ENCODE measurements at regions not wholly inside any gene's neighbourhood (a gene's known extent, or its start where the extent isn't known, plus 50 kb on each side); places are given as distances from the start of the nearest gene placed in this dataset.
"Not testable (repeated sequence)": the region's sequence is repeated elsewhere in the genome, so short reads cannot be mapped to it uniquely, and the experiment has no call there.

DNA sequence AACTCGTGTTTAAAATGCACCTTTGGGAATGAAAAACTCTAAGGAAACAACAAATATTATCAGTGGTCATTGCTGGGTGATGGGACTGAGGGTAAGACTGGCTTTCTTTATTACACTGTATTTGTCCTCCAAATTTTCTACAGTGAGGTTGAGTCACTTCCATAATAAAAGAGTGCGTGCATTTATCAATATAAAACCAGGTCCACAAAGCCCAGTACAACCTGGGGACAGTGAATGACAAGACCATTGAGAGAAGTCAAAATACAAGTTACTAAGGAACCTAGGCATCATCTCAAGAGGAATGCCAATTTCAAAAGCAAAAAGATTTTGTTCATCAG, 76.4 kb downstream of the MAGED4 start:
- peak overlapping the region in 2 of 4 donors; percentile 89 to 94 for H3K27ac ChIP-seq
- WGBS, 2 donors = 4 to 5% methylated on average over 2 of the region's 2 CpGs
- DNase-seq (ENCODE audit: low spot score in 2 of 2) = no peak
- H3K36me3 ChIP-seq = no peaks in the 10 kb centered on the region
- peaks cover 0 to 6% (median 0%) of the 10 kb centered on the region in 4 donors for H3K4me1 ChIP-seq
- H3K9me3 ChIP-seq = no peaks in the 10 kb centered on the region
- TF ChIP-seq POLR2A (IDR thresholded peaks at IDR 0.05) (no peak), EP300 (IDR thresholded peaks at IDR 0.05) (no peak), CTCF (IDR thresholded peaks at IDR 0.05) (no peak)
- peaks cover 0 to 18% of the 10 kb centered on the region in 2 donors for H3K27me3 ChIP-seq
- H3K4me3 ChIP-seq = peak overlapping the region in 1 of 4 donors; percentile 59

GRCh38 chrX:52261463-52262194, 76.9 kb downstream of the MAGED4 start:
- WGBS, 2 donors = 0 to 1% methylated on average over 14 to 40 of the region's 41 CpGs

GRCh38 chrX:52262195-52262546, 77.5 kb downstream of the MAGED4 start:
- Histone ChIP-seq H3K27me3 (peaks cover 0 to 16% of the 10 kb centered on the region in 2 donors), H3K9me3 (no peaks in the 10 kb centered on the region), H3K4me1 (peaks cover 0 to 6% (median 0%) of the 10 kb centered on the region in 4 donors), H3K27ac (peak overlapping the region; percentile 85 to 94 (median 88)), H3K4me3 (peak overlapping the region; percentile 37 to 59 (median 50)), H3K36me3 (no peaks in the 10 kb centered on the region)
- no peak for TF ChIP-seq CTCF (IDR thresholded peaks at IDR 0.05)
- TF ChIP-seq EP300 (IDR thresholded peaks at IDR 0.05) = no peak
- no peak for TF ChIP-seq POLR2A (IDR thresholded peaks at IDR 0.05)
- WGBS, 2 donors = 9 to 15% methylated on average over 12 to 19 of the region's 19 CpGs
- peak in 1 of 2 donors; percentile 4 for DNase-seq (ENCODE audit: low spot score in 2 of 2)

More at GRCh38 chrX:52261463-52262194, 76.9 kb downstream of the MAGED4 start:
- Histone ChIP-seq H3K4me3 (peak overlapping the region; percentile 37 to 59 (median 50)), H3K36me3 (no peaks in the 10 kb centered on the region), H3K27me3 (peaks cover 0 to 16% of the 10 kb centered on the region in 2 donors), H3K4me1 (peaks cover 0 to 6% (median 0%) of the 10 kb centered on the region in 4 donors), H3K9me3 (no peaks in the 10 kb centered on the region), H3K27ac (peak overlapping the region; percentile 85 to 94 (median 88))
- TF ChIP-seq CTCF (IDR thresholded peaks at IDR 0.05) = peak; percentile 83 to 100 (median 100)
- TF ChIP-seq EP300 (IDR thresholded peaks at IDR 0.05) = peak; percentile 47 to 83
- peak; percentile 29 to 65 for TF ChIP-seq POLR2A (IDR thresholded peaks at IDR 0.05)
- DNase-seq (ENCODE audit: low spot score in 2 of 2) = peak; percentile 81 to 87

DNA sequence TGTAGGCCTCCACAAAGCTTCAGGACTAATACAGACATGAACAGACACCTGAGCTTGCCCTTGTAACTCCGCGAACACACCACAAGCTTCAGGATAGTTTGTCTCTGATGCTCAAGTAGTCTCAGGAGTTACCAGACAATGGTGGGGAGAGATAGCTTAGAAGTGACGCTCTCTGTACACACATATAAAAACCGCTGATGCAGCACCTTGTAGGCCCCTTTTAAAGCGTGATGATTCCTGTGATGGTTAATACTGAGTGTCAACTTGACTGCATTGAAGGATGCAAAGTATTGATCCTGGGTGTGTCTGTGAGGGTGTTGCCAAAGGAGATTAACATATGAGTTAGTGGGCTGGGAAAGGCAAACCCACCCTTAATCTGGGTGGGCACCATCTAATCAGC, 78.7 kb downstream of the MAGED4 start:
- DNase-seq (ENCODE audit: low spot score in 2 of 2) = no peak
- Histone ChIP-seq H3K9me3 (no peaks in the 10 kb centered on the region), H3K27ac (no peak overlapping the region), H3K4me1 (peaks cover 0 to 6% (median 0%) of the 10 kb centered on the region in 4 donors), H3K4me3 (no peak overlapping the region), H3K27me3 (peaks cover 0 to 9% of the 10 kb centered on the region in 2 donors), H3K36me3 (no peaks in the 10 kb centered on the region)
- WGBS, 2 donors = 88 to 93% methylated on average over 4 to 5 of the region's 5 CpGs
- TF ChIP-seq EP300 (IDR thresholded peaks at IDR 0.05) (no peak), CTCF (IDR thresholded peaks at IDR 0.05) (no peak), POLR2A (IDR thresholded peaks at IDR 0.05) (no peak)

- DNase-seq (ENCODE audit: low spot score in 2 of 2) = no peak
- Histone ChIP-seq H3K4me3 (no peak overlapping the region), H3K4me1 (peaks cover 0 to 6% (median 0%) of the 10 kb centered on the region in 4 donors), H3K9me3 (no peaks in the 10 kb centered on the region), H3K27me3 (peaks cover 0 to 18% of the 10 kb centered on the region in 2 donors), H3K36me3 (no peaks in the 10 kb centered on the region), H3K27ac (no peak overlapping the region)
- 60 to 82% methylated on average over 4 of the region's 4 CpGs for WGBS, 2 donors
- TF ChIP-seq POLR2A (IDR thresholded peaks at IDR 0.05) (no peak), EP300 (IDR thresholded peaks at IDR 0.05) (no peak)
These were observed 81.0 kb downstream of the MAGED4 start for GRCh38 chrX:52265713-52266112.

GRCh38 chrX:52268502-52268901, 83.8 kb downstream of the MAGED4 start:
- DNase-seq (ENCODE audit: low spot score in 2 of 2); H3K27ac ChIP-seq; H3K36me3 ChIP-seq; H3K4me3 ChIP-seq; H3K9me3 ChIP-seq; H3K4me1 ChIP-seq: not testable (repeated sequence)
- WGBS, 2 donors = 80 to 95% methylated on average over 1 of the region's 1 CpG
- peaks cover 0 to 23% of the 10 kb centered on the region in 2 donors for H3K27me3 ChIP-seq

Data from tibial nerve (tissue), 4 donors.